Kidney tubule cell (primary cell): ENCODE measurements at regions not wholly inside any gene's neighbourhood (a gene's known extent, or its start where the extent isn't known, plus 50 kb on each side); places are given as distances from the start of the nearest gene placed in this dataset.

ENCODE experiments used
- DNase-seq: peaks from one replicate; pipeline ENCODE4 v3.0.0-alpha.2; 2018; ENCODE audit warnings: low spot score

DNA sequence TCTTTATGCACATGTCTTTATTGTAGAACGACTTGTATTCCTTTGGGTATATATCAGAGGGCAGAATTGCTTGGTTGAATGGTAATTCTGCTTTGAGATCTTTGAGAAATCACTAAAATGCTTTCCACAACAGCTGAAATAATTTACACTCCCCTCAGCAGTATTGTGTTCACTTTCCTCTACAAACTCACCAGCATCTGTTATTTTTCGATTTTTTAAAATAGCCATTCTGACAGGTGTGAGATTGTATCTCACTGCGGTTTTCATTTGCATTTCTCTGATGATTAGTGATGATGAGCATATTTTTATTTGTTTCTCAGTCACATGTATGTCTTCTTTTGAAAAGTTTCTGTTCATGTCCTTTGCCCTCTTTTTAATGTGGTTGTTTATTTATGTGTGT, 459.8 kb downstream of the PABPC4L start:
- no peak for DNase-seq

DNA sequence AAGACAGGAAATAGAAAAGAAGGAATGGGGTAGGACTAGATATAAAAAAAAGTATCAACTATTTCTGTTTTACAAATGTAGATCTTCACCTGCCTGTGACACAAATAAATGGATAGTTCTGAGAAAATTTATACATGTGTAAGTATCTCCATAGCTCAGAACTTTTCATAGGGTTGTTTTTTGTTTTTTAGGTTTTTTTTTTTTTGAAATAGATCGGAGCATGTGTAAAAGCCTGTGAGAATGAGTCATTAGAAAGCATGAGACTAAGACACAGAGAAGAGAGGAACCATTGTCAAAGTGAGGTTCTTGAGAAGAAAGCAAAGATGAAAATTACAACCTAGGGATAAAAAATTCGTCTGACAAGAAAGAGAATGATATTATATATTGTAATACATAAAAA, 481.6 kb downstream of the PABPC4L start:
- no peak for DNase-seq

DNA sequence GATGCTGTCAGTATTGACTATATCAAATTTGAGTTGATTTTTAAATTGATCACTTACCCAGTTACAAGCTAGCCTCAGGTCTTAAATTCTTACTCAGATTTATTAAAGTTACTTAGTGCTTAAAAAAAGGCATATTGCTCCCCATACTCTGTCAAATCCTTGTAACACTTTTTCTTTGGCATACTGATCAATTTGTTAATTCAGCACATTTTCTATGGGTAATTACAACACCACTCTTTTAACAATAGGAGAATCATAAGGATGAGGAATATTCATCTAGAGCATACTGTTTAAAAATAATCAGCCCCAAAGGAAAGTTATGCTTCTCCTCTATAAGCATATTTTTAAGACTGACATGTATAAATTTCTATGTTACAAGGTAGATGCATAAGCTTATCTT, 482.5 kb downstream of the PABPC4L start:
- DNase-seq, result no peak

DNA sequence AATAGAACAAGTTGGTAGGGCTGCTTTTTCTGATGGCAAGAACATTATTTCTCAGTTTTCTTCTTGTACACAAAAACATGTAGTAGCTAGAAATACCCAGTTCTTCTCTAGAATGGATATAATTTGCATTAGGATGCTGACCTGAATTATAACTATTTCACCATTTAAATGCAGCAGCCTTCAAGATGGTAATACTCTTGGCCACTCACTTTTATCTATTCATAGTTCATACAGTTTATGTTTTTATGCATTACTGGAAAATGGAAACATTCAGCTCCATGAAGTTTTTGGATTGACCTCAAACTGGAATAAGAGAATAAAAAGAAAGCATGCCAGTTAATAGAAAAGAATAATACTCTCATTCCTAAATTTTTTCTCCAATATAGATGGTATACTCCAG, 487.4 kb downstream of the PABPC4L start:
- no peak for DNase-seq

DNA sequence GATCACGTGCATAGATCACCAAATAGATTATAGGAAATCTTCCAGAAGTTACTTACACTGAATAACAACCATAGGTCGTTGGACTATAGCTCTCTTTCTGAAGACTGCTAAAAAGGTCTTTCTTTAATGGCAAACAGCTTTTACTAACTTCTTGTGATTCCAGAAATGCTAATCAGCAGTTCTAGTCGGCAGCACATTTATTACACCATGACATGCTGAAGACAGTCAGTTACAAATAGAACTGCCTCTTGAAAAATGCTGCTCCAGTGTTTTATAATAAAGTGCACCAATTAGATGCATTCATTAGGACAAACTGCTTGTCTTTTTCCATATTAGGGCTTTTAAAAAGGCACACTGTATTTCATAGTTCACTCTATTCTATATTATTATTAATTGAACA, 488.2 kb downstream of the PABPC4L start:
- no peak for DNase-seq

DNA sequence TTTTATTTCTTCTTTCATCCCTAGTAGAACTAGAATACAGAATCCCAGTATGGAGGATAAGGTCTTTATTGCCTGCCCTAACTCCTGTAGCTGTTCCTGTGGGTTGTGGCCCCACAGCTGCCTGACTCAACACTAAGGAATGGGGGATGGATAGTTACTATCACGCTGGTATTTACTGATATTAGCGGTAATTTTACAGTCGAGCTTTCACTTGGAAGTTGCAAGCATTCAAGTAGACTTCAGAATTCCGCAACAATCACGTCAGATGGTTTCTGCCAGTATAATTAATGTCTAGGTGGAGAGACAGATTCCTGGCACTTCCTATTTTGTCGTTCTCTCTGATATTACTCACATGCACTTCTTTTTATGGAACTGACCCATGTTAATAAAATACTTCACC, 489.8 kb downstream of the PABPC4L start:
- peak; percentile 17 for DNase-seq

DNA sequence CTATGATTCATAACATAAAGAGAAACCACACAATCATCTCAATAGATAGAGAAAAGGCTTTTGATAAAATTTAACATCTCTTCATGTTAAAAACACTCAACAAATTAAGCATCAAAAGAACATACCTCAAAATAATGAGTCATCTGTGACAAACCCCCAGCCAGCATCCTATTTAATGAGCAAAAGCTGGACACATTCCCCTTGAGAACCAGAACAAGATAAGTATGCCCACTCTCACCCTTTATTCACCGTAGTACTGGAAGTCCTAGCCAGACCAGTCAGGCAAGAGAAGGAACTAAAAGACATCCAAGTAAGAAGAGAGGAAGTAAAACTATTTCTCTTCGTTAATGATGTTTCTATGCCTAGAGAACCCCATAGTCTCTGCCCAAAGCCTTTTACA, 507.2 kb downstream of the PABPC4L start:
- no peak for DNase-seq

DNA sequence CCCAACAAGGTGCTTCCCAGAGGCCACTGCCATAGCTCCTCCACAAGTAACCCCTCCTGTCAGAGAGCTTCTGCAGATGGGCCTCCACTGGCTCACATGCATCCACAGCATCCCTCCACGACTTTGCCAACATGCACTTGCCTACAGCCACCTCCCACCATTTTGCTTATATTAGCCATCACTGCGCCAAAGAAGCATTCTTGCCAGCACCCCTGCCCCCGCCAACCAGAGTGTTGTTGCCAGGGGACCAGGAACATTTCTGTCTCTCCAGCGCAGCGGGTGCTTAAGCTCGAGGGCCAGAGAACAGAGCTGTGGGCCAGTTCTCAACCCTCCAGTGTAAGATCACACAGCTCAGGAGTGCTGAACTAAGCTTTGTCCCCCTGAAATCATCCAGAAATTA, 517.6 kb downstream of the PABPC4L start:
- no peak for DNase-seq

DNA sequence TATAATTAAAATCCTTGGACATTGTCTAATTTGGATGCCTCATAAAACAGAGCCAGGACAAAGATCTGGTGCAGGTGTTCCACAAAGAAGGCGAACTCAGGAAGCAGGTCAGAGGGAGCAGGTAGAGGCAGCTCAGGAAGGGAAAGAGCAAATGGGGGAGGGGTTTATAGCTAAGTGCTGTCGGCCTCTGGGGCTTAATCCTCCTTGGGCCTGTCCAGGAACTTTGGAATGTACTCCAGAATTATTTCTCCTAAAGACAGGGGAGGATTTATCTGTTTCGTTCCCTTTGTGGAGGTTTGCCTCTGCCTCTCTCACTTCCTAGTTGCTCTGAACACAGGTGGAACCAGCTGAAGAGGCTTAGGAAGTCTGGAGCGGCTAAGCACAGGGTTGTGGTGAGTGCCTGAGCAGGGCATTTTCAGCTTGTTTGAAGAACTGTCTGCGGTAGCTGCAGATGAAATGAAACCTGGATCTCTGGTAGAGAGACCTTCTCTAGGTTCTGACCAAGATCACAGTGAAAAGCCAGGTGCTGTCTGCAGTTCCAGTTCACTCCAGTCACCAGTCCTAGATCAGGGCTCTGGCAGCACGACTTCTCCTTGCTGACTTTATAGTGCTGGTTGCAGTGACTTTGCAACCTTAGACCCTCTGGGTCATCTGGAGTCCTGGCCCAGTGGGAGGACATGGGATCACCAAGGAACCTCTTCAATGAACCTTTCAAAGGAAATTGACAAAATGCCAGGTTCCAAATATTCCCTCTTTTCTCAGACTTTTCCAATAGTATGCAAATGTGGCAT, 519.2 kb downstream of the PCDH10 start:
- no peak for DNase-seq

DNA sequence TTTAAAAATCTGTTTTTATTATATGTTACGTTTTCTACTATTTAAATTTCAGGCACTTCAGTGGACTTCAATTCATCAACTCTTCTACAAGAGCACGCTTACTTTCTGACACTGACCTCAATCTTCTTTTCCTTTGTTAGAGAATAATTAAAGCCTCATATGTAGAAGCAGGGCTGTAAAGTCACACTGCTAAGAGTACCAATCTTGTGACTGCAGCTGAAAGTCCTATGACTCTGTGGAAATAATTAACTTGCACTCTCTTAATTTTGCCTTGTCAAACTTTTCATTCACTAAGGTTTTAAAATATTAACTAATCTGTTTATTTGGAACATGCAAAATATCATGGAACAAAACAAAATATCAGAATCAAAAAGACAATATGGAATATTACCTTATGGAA, 498.1 kb downstream of the PCDH10 start:
- DNase-seq, result no peak

DNA sequence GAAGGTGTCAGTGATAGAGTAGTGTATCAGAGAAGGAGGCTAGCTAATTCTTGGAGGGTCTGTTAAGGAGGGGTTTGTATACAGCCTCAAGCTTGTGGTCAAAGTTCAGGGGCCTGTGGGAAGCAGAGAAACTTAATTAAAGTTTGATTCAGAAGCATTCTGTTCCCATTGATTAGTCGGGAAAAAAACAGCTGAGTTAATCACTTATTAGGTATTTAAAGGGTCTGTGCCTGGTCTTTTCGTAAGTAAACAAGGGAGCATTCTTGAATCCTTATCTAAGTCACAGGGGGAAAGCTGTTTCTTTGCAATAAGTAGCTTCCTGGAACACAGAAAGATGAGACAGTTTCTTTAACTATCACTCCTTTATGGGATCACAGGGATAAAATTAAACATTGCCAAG, 492.1 kb downstream of the PCDH10 start:
- DNase-seq, result no peak

DNA sequence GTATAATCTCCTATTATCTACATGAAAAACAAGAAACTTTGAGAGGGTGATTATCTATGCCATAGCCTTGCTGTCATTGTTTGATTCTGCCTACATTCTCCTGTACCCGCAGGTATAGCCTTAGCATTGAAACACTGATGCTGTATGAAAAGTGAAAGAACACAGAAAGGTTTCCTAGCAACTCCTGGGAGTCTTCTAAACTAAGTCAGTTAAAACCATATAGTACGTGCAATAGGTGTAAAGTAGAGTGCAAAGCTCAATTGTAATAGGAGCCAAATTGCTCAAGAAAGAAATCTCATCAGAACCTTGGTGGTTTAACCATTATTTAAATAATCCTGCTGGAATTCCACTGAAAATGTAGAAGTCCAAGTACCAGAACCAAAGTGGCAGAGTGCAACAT, 489.7 kb downstream of the PCDH10 start:
- no peak for DNase-seq

DNA sequence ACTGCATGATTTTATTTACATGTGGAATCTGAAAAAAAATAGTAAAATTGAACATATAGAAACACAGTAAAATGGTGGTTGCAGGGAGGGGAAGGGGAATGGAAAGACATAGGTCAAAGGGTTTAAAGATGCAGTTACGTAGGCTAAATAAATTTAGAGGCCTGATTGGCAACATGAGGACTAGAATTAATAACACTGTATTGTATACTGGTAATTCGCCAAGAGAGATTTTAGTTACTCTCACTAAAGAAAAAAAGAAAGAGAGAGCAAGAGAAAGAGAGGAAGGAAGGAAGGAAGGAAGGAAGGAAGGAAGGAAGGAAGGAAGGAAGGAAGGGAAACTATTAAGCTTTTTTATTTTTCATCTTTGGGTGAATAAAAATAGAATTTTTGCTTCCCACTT, 488.1 kb downstream of the PCDH10 start:
- DNase-seq, result no peak

DNA sequence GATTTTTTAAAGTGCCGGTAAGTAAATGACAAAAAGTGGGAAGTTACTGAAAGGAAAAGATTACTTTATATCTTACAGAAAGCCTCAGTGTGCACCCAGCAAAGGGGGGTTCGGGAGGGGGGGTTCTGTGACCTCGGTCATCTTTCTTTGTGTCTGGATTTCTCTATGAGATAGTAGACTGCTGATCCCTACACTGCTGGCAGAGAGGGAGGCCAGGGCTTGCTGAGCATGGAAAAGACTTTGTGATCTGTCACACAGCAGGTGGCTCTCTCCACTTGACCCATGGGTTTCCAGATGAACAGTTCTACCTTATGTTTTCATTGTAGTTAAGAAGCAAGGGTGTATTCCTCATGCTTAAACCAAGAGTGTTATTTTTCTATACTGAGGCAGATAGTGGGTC, 475.6 kb downstream of the PCDH10 start:
- no peak for DNase-seq

DNA sequence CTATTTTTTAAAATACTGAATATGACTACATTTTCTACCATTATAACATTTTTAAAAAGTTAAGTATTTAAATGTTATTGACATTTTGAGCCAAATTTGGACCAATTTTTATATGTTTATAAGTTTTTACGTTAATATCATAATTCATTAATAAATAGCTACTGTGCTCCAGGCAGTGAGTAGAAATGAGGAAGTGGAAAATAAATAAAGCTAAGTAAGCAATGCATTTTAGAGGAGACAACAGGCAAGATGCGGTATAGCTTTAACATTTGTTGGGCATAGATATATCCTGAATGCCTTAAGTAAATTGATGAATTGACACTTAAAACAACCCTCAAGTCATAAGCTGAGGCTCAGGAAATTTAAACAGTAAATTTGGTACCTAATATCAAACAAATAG, 474.8 kb downstream of the PCDH10 start:
- no peak for DNase-seq

DNA sequence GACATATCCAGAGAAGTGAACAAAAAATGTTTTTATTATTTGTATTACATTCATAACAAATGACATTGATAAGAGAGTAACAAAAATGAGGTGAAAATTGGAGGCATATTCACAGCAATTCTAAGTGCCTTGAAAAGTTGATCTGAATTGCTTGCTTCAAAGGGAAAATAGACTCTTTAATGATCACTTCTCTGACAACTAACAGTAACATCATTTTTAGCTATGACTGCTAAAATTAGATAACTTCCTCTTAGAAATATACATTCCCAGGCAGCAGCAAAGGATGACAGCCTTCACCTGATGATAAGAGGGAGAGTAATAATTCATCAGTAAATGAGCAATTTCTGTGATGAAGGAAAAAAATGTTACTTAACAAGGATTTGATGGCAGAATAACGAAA, 472.5 kb downstream of the PCDH10 start:
- DNase-seq, result no peak

DNA sequence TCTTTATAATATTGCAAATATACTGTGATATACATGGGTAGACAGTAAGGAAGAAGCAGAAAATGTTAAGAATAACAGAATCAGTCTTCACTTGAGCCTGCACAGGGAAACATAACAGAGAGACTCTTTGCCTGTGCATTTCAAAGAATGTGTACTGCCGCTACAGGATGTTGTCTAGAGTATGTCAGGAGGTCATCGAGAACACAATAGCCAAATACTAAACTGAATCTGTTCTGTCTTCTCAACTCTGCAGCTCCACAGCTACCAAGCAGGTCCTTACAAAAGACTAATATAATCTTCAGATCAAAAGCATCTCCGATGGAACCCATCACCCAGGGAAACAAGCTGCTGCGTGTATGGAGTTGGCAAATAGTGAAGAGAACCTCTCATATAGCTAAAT, 471.5 kb downstream of the PCDH10 start:
- DNase-seq, result no peak

DNA sequence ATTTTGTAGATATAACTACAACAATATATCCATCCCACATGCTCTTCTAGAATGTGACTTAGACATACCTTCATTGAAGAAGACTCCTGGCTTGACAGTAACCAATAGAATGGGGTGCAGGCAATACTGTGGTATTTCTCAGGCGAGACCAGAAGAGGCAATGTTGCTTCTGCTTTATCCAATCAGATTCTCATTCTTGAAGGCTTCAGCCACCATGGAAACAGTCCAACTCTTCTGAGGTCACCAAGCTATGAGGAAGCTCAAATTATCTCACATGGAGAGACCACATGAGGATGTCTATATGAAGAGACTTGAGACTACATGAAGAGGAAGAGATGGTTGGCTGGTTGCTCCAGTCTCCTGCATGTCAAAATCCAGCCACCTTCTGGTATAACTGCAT, 469.9 kb downstream of the PCDH10 start:
- DNase-seq, result peak; percentile 3

DNA sequence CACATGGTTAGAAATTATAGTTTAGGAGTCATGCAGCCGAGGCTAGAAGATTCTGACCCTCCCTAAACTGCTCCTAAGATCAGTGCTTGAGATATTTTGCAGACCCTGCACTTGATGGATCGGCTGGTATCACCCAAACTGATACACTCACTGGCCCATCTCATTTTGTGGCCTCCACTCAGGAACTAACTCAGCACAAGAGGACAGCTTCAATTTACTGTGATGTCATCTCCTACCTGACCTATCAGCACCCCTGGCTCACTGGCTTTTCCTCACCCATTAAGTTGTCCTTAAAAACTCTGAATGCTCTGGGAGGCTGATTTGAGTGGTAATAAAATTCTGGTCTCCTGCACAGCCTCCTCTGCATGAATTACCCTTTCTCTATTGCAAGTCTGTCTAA, 450.9 kb downstream of the PCDH10 start:
- no peak for DNase-seq

DNA sequence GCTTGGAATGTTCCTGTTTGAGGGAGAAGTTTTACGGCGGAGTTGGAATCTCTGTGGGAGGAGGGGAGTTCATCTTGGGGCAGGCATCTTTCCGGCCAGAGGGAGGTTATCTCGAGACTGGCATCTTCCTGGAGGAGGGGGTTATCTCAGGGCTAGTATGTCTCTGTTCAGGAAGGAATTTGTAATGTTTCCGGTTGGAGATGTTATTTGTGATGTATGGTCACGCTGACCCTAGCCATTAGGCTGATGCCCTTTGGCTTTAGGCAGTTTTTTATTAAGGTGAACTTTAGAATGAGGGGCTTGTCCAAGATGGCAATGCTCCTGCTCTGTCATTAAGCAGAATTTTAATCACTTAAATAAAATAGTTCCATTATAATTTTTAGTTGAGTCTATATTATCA, 449.7 kb downstream of the PCDH10 start:
- DNase-seq, result no peak

DNA sequence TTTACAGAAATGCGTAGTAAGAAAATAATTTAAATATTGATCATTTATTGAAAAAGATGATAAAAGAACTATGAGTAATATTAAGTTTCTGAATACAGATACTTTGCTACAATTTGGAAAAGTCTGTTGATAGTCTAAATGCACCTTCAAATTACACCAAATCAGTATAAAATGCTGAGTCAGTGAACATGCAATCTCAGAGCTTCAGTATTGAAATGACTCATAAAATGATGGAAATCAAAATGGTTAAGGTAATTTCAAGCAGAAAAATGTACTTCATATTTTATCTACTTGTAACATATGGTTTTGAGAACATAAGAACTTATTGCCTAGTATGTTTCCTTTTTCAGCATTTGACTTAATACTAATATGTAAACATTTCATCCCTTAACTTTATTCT, 448.2 kb downstream of the PCDH10 start:
- no peak for DNase-seq

DNA sequence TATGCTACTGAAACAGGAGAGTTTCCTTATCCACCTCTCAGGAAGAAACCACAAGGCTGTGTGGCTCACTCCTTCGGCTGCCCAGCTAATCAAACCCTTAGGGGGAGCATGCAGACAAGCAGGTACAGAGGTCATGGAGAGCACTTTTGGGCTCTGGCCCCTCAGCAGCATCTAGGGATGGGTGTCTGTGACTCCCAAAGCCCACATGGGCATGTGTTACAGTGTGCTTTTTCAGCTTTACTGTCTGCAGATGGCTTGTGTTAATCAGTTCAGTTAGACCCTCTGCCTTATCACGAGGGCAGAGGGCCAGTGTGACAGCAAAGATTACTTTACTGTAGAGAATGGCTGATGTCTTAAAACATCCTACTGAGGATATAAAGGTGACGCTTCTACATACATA, 447.4 kb downstream of the PCDH10 start:
- DNase-seq, result no peak

DNA sequence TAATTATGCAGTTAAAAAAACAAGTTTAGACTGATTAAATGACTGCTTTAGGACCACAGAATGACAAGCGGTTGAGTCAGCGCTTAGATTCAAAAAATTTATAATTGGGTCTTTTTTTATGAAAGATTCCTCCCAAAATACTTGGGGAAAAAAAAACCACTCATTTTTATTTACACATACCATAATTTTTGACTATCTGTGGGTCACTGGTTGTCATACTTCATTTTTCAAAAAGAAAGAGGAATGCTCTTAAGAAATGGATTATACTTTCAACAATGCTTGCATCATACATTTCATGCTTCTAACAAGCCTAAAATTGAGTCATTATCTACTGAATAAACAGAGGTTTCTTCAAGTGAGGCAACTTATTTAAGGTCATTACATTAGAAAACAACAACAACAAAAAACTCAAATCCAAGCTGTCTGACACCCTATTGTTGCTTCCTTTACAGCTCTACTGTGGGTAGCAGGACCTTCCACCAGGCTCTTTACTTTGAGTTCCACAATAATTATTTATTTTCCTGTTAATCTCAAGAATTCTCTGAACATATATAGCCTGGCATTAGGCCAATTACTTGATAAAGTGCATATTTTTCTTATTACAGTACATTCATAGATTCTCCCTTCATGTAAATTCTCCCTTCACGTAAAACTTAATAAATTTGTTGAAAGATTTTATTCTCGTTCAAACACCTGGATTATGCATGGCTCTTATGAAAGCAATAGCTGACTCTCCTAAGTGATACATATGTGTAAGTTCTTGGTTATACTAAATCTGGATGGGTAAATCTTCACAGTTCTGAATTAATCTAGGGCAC, 445.5 kb downstream of the PCDH10 start:
- no peak for DNase-seq

DNA sequence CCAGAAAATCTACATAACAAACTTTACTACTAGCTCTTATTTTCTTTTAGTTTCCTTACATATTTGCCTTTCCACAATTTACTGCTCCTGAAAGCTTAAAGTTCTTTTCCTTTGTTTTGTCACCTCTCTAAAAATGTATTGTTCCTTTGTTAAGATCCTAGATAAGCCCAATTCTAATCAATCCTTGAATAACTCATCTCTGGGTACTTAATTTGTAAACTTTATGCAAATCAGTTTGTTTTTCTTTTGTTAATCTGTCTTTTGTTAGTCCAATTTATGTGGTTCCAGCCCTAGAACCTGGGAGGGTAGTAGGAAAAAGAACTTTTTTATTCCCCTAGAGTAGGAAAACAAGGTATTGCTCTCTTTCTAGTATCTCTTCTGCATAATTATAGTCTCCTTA, 444.7 kb downstream of the PCDH10 start:
- DNase-seq, result no peak
